HUES6 (cell line): ENCODE measurements at regions not wholly inside any gene's neighbourhood (a gene's known extent, or its start where the extent isn't known, plus 50 kb on each side); places are given as distances from the start of the nearest gene placed in this dataset.
"Not testable (repeated sequence)": the region's sequence is repeated elsewhere in the genome, so short reads cannot be mapped to it uniquely, and the experiment has no call there.

Experiments used
- H3K27ac ChIP-seq: 2 replicates; pipeline ENCODE4 v1.7.0; 2013; ENCODE audit warnings: low read depth, mild to moderate bottlenecking, low read length, inconsistent platforms
- H3K27me3 ChIP-seq: 2 replicates; pipeline ENCODE4 v1.6.1; 2013; ENCODE audit warnings: low read length; ENCODE audit not compliant: control insufficient read depth, insufficient read depth
- H3K36me3 ChIP-seq: 2 replicates; pipeline ENCODE4 v1.6.1; 2013; ENCODE audit warnings: low read length; ENCODE audit not compliant: control insufficient read depth, insufficient read depth
- H3K4me1 ChIP-seq: 2 replicates; pipeline ENCODE4 v1.6.1; 2013; ENCODE audit warnings: low read length; ENCODE audit not compliant: control insufficient read depth, insufficient read depth
- H3K4me3 ChIP-seq: 2 replicates; pipeline ENCODE4 v1.5.1; 2013; ENCODE audit warnings: low read depth, low read length
- H3K9ac ChIP-seq: one replicate; pipeline ENCODE4 v1.6.1; 2013; ENCODE audit warnings: mild to moderate bottlenecking, low read length
- H3K9me3 ChIP-seq: 2 replicates; pipeline ENCODE4 v1.6.1; 2013; ENCODE audit warnings: low read depth, low read length; ENCODE audit not compliant: control insufficient read depth, insufficient read depth

- Histone ChIP-seq H3K27me3 (no peaks in the 10 kb centered on the region; the same call in 1 of the 2 replicates), H3K9ac (peak overlapping the region; percentile 96), H3K36me3 (peaks cover 19% of the 10 kb centered on the region), H3K9me3 (no peaks in the 10 kb centered on the region), H3K4me3 (peak overlapping the region; percentile 55), H3K27ac (peak overlapping the region; percentile 94), H3K4me1 (peaks cover 40% of the 10 kb centered on the region)
These were observed 89.8 kb upstream of the MAP3K7 start for GRCh38 chr6:90676516-90677300.

- Histone ChIP-seq H3K9ac (peak overlapping the region; percentile 96), H3K4me3 (peak overlapping the region; percentile 55), H3K27ac (peak overlapping the region; percentile 94), H3K36me3 (peaks cover 19% of the 10 kb centered on the region), H3K4me1 (peaks cover 40% of the 10 kb centered on the region)
- H3K27me3 ChIP-seq, H3K9me3 ChIP-seq: not testable (repeated sequence)
These were observed 88.2 kb upstream of the MAP3K7 start for GRCh38 chr6:90675107-90675506.

GRCh38 chr6:90674077-90674476 is 87.2 kb upstream of the MAP3K7 start:
- not testable (repeated sequence) for H3K27me3 ChIP-seq, H3K9me3 ChIP-seq
- Histone ChIP-seq H3K36me3 (peaks cover 14% of the 10 kb centered on the region), H3K27ac (peak overlapping the region; percentile 80), H3K9ac (peak overlapping the region; percentile 96), H3K4me1 (peaks cover 44% of the 10 kb centered on the region), H3K4me3 (peak overlapping the region; percentile 55)

- peak overlapping the region; percentile 98 for H3K27ac ChIP-seq
- H3K9ac ChIP-seq: peak overlapping the region; percentile 71
- H3K4me3 ChIP-seq: peak overlapping the region; percentile 45
These were observed 83.0 kb upstream of the MAP3K7 start for GRCh38 chr6:90669846-90670245.

GRCh38 chr6:90669420-90669819 is 82.5 kb upstream of the MAP3K7 start:
- Histone ChIP-seq H3K36me3 (peaks cover 12% of the 10 kb centered on the region; the same call in 1 of the 2 replicates), H3K4me1 (peaks cover 23% of the 10 kb centered on the region), H3K9ac (peak overlapping the region; percentile 71), H3K9me3 (peaks cover 4% of the 10 kb centered on the region; the same call in 1 of the 2 replicates), H3K27me3 (no peaks in the 10 kb centered on the region), H3K4me3 (peak overlapping the region; percentile 45), H3K27ac (peak overlapping the region; percentile 98)

More at GRCh38 chr6:90669846-90670245, 83.0 kb upstream of the MAP3K7 start:
- Histone ChIP-seq H3K36me3 (peaks cover 12% of the 10 kb centered on the region; the same call in 1 of the 2 replicates), H3K9me3 (no peaks in the 10 kb centered on the region), H3K27me3 (no peaks in the 10 kb centered on the region), H3K4me1 (peaks cover 23% of the 10 kb centered on the region)

GRCh38 chr6:90668141-90668540 is 81.3 kb upstream of the MAP3K7 start:
- Histone ChIP-seq H3K27me3 (no peaks in the 10 kb centered on the region), H3K9me3 (peaks cover 14% of the 10 kb centered on the region), H3K27ac (peak overlapping the region; percentile 98), H3K36me3 (peaks cover 12% of the 10 kb centered on the region; the same call in 1 of the 2 replicates), H3K4me1 (peaks cover 23% of the 10 kb centered on the region), H3K9ac (no peak overlapping the region), H3K4me3 (no peak overlapping the region)

GRCh38 chr6:90663873-90664272 is 77.0 kb upstream of the MAP3K7 start:
- Histone ChIP-seq H3K27me3 (no peaks in the 10 kb centered on the region), H3K9me3 (peaks cover 19% of the 10 kb centered on the region)

GRCh38 chr6:90663106-90663505 is 76.2 kb upstream of the MAP3K7 start:
- Histone ChIP-seq H3K27ac (no peak overlapping the region), H3K9me3 (peaks cover 19% of the 10 kb centered on the region), H3K27me3 (no peaks in the 10 kb centered on the region), H3K4me1 (peaks cover 8% of the 10 kb centered on the region), H3K4me3 (no peak overlapping the region), H3K9ac (no peak overlapping the region), H3K36me3 (peaks cover 9% of the 10 kb centered on the region; the same call in 1 of the 2 replicates)

More at GRCh38 chr6:90663873-90664272, 77.0 kb upstream of the MAP3K7 start:
- no peak overlapping the region for H3K27ac ChIP-seq
- H3K4me3 ChIP-seq: no peak overlapping the region
- peaks cover 16% of the 10 kb centered on the region for H3K4me1 ChIP-seq
- H3K9ac ChIP-seq: no peak overlapping the region
- peaks cover 9% of the 10 kb centered on the region; the same call in 1 of the 2 replicates for H3K36me3 ChIP-seq

- Histone ChIP-seq H3K36me3 (peaks cover 3% of the 10 kb centered on the region; the same call in 1 of the 2 replicates), H3K27me3 (no peaks in the 10 kb centered on the region), H3K4me1 (peaks cover 4% of the 10 kb centered on the region; the same call in 1 of the 2 replicates), H3K27ac (no peak overlapping the region), H3K9ac (no peak overlapping the region), H3K4me3 (no peak overlapping the region), H3K9me3 (peaks cover 19% of the 10 kb centered on the region)
These were observed 74.1 kb upstream of the MAP3K7 start for GRCh38 chr6:90660931-90661330.

- peaks cover 9% of the 10 kb centered on the region for H3K9me3 ChIP-seq
- H3K9ac ChIP-seq: no peak overlapping the region
- H3K4me1 ChIP-seq: peaks cover 4% of the 10 kb centered on the region; the same call in 1 of the 2 replicates
- no peaks in the 10 kb centered on the region for H3K27me3 ChIP-seq
- H3K36me3 ChIP-seq: no peaks in the 10 kb centered on the region
- H3K4me3 ChIP-seq: no peak overlapping the region
- H3K27ac ChIP-seq: no peak overlapping the region
These were observed 71.6 kb upstream of the MAP3K7 start for GRCh38 chr6:90658497-90658896.

GRCh38 chr6:90656325-90656724 is 69.5 kb upstream of the MAP3K7 start:
- Histone ChIP-seq H3K9ac (no peak overlapping the region), H3K36me3 (no peaks in the 10 kb centered on the region), H3K27me3 (no peaks in the 10 kb centered on the region), H3K9me3 (no peaks in the 10 kb centered on the region), H3K27ac (no peak overlapping the region), H3K4me1 (peaks cover 4% of the 10 kb centered on the region; the same call in 1 of the 2 replicates), H3K4me3 (no peak overlapping the region)
